ENCODE measurements at regions not wholly inside any gene's neighbourhood (a gene's known extent, or its start where the extent isn't known, plus 50 kb on each side); places are given as distances from the start of the nearest gene placed in this dataset.
"Not testable (repeated sequence)": the region's sequence is repeated elsewhere in the genome, so short reads cannot be mapped to it uniquely, and the experiment has no call there.

DNA sequence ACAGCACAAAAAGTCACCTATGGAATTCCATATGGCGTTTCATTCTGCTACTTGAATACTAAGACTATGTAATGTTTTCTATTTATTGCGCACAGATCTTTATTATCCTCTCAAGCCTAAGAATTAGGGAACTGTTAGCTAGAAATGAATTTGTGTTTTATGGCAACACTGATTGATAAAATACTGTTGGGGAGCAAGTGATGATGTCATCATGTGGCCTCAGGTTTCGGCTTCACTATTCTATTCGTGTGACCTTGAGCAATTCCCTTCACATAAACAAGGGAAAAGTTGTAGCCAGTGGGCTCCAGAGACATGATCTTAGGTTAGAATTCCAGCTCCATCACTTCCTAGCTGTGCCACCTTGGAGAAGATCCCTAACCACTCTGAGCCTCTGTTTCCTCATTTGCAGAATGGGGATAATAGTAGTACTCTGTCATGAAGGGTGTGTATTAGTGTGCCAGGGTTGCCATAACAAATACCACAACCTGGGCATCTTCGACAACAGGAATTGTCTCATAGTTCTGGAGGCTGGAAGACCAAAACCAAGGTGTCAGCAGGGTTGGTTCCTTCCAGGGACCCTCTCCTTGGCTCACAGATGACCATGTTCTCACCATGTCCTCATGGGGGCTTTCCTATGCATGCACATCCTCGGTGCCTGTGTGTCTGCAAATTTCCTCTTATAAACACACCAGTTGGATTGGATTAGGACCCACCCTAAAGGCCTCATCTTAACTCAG, 371.2 kb downstream of the RRAGC start:
- intact Hi-C loops (cut with DNase I): no loop called here
- Histone ChIP-seq H3K36me3 (no peaks in the 10 kb centered on the region), H3K27me3 (peaks cover 0 to 27% (median 0%) of the 10 kb centered on the region in 4 donors), H3K4me1 (no peaks in the 10 kb centered on the region), H3K27ac (no peak overlapping the region), H3K4me3 (no peak overlapping the region), H3K9me3 (no peaks in the 10 kb centered on the region)
- WGBS, 2 donors: 86 to 96% methylated on average over 5 to 6 of the region's 6 CpGs
- TF ChIP-seq POLR2A (IDR thresholded peaks at IDR 0.05): no peak
- TF ChIP-seq, protein P1, sequence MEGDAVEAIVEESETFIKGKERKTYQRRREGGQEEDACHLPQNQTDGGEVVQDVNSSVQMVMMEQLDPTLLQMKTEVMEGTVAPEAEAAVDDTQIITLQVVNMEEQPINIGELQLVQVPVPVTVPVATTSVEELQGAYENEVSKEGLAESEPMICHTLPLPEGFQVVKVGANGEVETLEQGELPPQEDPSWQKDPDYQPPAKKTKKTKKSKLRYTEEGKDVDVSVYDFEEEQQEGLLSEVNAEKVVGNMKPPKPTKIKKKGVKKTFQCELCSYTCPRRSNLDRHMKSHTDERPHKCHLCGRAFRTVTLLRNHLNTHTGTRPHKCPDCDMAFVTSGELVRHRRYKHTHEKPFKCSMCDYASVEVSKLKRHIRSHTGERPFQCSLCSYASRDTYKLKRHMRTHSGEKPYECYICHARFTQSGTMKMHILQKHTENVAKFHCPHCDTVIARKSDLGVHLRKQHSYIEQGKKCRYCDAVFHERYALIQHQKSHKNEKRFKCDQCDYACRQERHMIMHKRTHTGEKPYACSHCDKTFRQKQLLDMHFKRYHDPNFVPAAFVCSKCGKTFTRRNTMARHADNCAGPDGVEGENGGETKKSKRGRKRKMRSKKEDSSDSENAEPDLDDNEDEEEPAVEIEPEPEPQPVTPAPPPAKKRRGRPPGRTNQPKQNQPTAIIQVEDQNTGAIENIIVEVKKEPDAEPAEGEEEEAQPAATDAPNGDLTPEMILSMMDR (IDR thresholded peaks at IDR 0.05): no peak
- no peak for DNase-seq

DNA sequence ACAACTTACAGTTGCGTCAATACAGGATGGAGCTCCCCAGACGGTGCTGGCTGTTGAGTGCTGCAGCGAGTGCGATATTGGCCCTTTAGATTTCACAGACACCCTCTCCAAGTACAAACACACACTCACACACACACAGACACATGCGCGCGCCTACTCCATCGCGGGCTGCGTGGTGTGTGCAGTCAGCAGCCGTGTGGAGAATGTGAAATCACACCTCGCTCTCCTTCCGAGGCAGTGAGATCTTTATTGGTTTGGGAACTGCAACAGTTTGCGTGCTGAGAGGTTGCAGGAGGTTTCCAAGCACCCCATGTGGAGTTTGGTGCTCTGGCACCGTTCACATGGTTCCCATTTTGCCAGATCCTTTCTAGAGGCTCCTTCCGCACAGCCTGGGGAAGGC, 372.2 kb downstream of the RRAGC start:
- no peaks in the 10 kb centered on the region for H3K9me3 ChIP-seq
- intact Hi-C loops (cut with DNase I): no loop called here
- no peak for DNase-seq
- no peak overlapping the region for H3K4me3 ChIP-seq
- 83 to 91% methylated on average over 16 of the region's 16 CpGs for WGBS, 2 donors
- TF ChIP-seq POLR2A (IDR thresholded peaks at IDR 0.05): no peak
- TF ChIP-seq, protein P1 (IDR thresholded peaks at IDR 0.05): no peak
- H3K36me3 ChIP-seq: no peaks in the 10 kb centered on the region
- H3K4me1 ChIP-seq: no peaks in the 10 kb centered on the region
- no peak overlapping the region for H3K27ac ChIP-seq
- peaks cover 0 to 27% (median 0%) of the 10 kb centered on the region in 4 donors for H3K27me3 ChIP-seq

DNA sequence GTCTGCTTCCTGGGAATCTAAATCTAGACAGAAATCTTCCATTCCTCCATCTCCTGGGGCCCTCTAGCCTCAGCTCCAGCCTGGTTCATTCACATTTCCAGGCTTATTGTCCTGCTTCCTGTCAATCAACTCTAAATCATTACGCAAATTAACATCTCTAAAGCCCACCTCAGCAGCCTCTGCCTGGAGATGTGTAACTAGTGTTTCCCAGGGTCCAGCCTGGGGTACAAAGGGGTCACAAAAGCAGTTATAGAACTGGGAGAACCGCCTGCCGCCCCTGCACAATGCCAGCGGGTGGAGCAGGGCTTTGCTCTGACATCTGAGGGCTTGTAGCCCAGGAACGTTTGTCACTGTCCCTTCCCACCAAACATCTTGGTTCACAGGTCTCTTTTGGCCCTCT, 373.5 kb downstream of the RRAGC start:
- intact Hi-C loops (cut with DNase I): no loop called here
- TF ChIP-seq POLR2A (IDR thresholded peaks at IDR 0.05): no peak
- TF ChIP-seq, protein P1 (IDR thresholded peaks at IDR 0.05): no peak
- no peak overlapping the region for H3K27ac ChIP-seq
- no peaks in the 10 kb centered on the region for H3K4me1 ChIP-seq
- H3K36me3 ChIP-seq: no peaks in the 10 kb centered on the region
- DNase-seq: no peak
- H3K4me3 ChIP-seq: no peak overlapping the region
- no peaks in the 10 kb centered on the region for H3K9me3 ChIP-seq
- whole genome bisulfite sequencing, 2 donors: 47 to 57% methylated on average over 4 to 5 of the region's 5 CpGs
- peaks cover 0 to 27% (median 0%) of the 10 kb centered on the region in 4 donors for H3K27me3 ChIP-seq

DNA sequence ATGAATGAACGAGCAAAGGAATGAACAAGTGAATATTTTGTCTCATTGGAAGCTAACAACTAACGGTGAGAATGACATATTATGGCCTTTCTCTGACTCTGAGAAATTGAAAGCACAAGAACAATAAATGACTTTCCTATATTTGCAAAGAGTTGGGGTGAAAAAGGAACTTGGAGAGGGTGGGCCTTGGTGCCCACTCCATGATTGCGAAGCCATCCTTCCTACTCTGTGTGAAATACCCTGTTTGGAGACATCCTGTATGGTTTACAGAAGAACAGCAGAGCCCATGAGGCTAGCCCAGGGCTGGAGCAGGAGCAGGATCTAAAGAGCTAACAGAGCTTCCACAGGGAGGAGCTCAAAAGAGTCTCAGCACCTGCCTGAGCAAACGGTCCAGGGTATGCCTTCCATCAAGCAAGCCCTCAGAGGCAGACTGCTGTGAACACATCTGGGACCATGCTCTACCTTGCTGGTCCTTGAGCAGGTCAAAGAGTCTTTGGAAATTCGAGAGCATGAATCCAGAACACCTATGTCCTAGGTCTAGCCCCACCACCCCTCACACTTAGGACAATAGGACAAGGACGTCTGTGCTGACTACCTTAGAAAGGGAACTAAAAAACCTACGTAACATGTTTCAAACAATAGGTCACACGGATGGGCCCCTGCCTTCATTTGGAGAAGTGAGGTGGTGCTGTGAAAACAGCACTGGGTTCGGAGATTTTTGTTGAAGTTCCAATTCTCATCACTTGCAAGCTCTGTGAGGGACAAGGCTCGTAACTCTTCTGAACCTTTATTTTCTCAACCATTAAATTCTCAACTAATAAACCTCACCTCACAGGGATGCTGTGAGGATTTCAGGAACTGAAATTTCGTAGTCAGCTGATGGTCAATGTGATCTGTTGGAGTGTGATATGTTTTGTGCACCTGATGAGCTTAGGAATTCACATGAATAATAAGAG, 377.4 kb downstream of the RRAGC start:
- intact Hi-C loops (cut with DNase I): no loop called here
- H3K36me3 ChIP-seq: no peaks in the 10 kb centered on the region
- TF ChIP-seq, protein P1 (IDR thresholded peaks at IDR 0.05): no peak
- no peak for TF ChIP-seq POLR2A (IDR thresholded peaks at IDR 0.05)
- no peak overlapping the region for H3K27ac ChIP-seq
- no peak for DNase-seq
- H3K4me3 ChIP-seq: no peak overlapping the region
- H3K4me1 ChIP-seq: no peaks in the 10 kb centered on the region
- H3K9me3 ChIP-seq: no peaks in the 10 kb centered on the region
- WGBS, 2 donors: 66 to 77% methylated on average over 11 of the region's 11 CpGs
- H3K27me3 ChIP-seq: peaks cover 0 to 37% (median 0%) of the 10 kb centered on the region in 4 donors

DNA sequence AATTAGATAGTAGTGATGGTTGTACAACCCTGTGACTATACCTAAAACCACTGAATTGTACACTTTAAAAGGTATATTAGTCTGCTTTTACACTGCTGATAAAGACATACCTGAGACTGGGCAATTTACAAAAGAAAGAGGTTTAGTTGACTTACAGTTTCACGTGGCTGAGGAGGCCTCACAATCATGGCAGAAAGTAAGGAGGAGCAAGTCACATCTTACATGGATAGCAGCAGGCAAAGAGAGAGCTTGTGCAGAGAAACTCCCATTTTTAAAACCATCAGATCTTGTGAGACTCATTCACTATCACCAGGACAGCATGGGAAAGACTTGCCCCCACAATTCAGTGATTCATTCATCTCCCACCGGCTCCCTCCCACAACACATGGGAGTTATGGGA, 379.9 kb downstream of the RRAGC start:
- Histone ChIP-seq H3K27me3 (peaks cover 0 to 51% (median 2%) of the 10 kb centered on the region in 4 donors), H3K4me1 (peaks cover 0 to 21% (median 0%) of the 10 kb centered on the region in 3 donors)
- H3K4me3 ChIP-seq; DNase-seq; intact Hi-C loops (cut with DNase I); H3K36me3 ChIP-seq; H3K27ac ChIP-seq; H3K9me3 ChIP-seq: not testable (repeated sequence)
- 83 to 96% methylated on average over 2 of the region's 2 CpGs for WGBS, 2 donors
